GM15510 (cell line): ENCODE measurements at regions not wholly inside any gene's neighbourhood (a gene's known extent, or its start where the extent isn't known, plus 50 kb on each side); places are given as distances from the start of the nearest gene placed in this dataset.

Experiments
- POLR2A ChIP-seq: IDR thresholded peaks from 3 replicates; pipeline ENCODE4 v1.6.1; 2011; ENCODE audit warnings: borderline replicate concordance; ENCODE audit not compliant: insufficient read length; ENCODE audit errors: extremely low read depth

GRCh38 chr21:23607782-23608431, 1999.4 kb downstream of the MRPL39 start:
- TF ChIP-seq POLR2A = no peak

- TF ChIP-seq POLR2A = no peak
Measured at GRCh38 chr21:23601549-23601948, 2005.7 kb downstream of the MRPL39 start.

GRCh38 chr21:23593582-23593981, 2013.7 kb downstream of the MRPL39 start:
- TF ChIP-seq POLR2A = no peak

- TF ChIP-seq POLR2A = no peak
Measured at GRCh38 chr21:23585419-23585818, 2021.9 kb downstream of the MRPL39 start.

- no peak for TF ChIP-seq POLR2A
Measured at GRCh38 chr21:23579573-23579972, 2027.7 kb downstream of the MRPL39 start.

- no peak for TF ChIP-seq POLR2A
Measured at GRCh38 chr21:23578027-23578426, 2029.3 kb downstream of the MRPL39 start.

GRCh38 chr21:23574932-23575331, 2032.3 kb downstream of the MRPL39 start:
- no peak for TF ChIP-seq POLR2A

- TF ChIP-seq POLR2A = no peak
Measured at GRCh38 chr21:23543333-23543732, 2063.9 kb downstream of the MRPL39 start.

DNA sequence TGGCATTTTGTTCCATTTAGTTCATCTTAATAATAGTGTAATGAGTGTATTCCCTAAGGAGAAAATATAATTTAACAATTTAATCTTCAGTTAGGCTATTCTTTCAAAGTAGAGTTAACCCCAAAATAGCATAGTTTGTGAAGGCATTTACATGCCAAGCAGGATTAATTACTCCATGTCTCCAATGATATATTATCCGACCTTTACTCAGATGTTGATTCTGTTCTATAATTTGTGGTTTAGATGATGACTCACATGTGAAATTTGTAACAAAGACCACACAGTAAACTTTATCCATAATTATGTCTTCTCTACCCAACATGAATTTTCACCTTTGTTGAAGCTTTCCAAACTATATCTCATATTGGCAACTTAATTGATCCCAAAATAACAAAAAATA, 2065.2 kb downstream of the MRPL39 start:
- TF ChIP-seq POLR2A = no peak

DNA sequence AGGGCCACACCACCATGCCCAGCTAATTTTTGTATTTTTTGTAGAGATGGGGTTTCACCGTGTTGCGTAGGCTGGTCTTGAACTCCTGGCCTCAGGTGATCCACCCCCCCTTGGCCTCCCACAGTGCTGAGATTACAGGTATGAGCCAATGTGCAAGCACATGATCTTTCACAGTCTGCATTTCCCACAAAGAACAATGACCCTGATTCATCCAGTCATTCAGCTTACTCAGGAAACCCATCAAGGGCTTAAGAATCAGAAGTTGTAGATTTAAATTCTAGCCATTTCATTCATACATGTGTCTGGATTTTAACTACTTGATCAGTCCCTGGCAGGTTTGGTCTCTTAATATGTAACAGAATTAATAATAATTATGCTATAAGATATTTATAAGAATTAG, 2065.7 kb downstream of the MRPL39 start:
- TF ChIP-seq POLR2A = no peak

DNA sequence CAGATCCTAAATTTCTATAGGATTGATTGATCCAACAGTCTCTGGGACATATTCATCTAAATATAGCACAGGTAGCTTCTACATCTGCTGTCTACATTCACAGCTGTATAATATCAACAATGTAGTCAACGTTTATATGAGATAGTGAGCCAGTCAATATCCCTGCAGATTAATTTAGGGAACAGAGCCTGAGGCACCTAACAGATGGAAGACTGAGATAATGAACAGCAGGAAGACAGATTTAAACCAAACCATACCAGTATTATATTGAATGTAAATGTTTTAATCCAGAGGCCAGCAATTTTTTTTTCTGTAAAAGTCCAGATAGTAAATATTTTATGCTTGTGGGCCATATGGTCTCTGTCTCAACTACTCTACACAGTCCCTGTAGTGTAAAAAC, 2072.4 kb downstream of the MRPL39 start:
- TF ChIP-seq POLR2A = no peak

- no peak for TF ChIP-seq POLR2A
Measured at GRCh38 chr21:23531444-23531843, 2075.8 kb downstream of the MRPL39 start.

DNA sequence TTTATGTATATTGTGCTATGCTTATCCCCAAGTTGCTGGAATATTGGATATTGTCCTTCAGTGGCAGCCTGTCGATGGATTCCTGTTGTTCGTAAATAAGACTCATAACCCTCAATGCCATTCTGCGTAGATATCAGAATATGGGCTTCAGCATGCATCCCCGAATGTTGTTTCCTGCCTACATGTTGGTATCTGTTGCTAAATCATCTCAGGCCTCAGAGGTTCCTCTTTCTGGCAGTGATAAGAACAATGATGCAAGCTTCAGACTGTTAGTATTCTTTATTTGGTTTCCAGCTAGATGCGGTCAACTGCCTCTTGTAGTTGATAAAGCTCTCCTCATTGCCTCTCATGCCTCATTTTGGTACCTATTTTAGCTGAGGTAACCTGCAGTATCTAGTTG, 2082.6 kb downstream of the MRPL39 start:
- no peak for TF ChIP-seq POLR2A

- TF ChIP-seq POLR2A = no peak
Measured at GRCh38 chr21:23522751-23523150, 2084.5 kb downstream of the MRPL39 start.

DNA sequence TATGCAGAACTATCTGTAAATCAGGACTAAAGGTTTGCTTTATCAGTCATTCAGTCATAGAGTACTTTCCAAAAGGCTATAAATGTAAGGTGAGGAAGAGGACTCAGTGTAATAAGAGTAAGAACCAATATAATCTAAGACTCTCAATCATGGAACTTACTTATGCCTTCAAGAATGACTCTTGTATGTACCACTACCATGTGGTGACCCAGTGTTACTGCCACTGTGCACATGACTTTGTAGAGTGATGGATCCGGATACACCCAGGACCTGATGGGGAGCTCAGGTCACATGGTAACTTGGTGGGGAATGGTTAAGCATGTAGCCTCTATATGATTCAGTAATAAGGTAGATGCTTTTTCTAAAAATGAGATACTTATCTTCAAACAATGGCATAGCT, 2099.8 kb downstream of the MRPL39 start:
- TF ChIP-seq POLR2A = no peak

DNA sequence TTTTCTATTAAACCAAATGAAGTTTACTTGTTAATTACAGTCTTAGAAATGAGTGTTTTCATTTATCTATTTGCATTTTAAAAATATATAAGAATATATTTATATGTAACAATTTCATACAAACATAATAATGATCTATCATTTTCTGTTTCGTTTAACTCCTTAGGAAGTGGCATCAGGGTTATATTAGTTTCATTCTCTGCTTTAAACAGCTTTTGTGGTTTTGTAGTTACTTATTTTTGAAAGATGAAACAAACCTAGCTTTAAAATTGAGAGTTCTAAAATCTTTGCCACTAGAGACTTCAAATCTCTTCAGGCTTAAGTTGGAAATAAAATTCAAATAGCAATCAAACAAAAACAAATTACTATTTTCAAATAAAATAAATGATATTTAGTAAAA, 2110.6 kb downstream of the MRPL39 start:
- no peak for TF ChIP-seq POLR2A

GRCh38 chr21:23488245-23488644, 2119.0 kb downstream of the MRPL39 start:
- TF ChIP-seq POLR2A = no peak
